ENCODE measurements at regions not wholly inside any gene's neighbourhood (a gene's known extent, or its start where the extent isn't known, plus 50 kb on each side); places are given as distances from the start of the nearest gene placed in this dataset.

DNA sequence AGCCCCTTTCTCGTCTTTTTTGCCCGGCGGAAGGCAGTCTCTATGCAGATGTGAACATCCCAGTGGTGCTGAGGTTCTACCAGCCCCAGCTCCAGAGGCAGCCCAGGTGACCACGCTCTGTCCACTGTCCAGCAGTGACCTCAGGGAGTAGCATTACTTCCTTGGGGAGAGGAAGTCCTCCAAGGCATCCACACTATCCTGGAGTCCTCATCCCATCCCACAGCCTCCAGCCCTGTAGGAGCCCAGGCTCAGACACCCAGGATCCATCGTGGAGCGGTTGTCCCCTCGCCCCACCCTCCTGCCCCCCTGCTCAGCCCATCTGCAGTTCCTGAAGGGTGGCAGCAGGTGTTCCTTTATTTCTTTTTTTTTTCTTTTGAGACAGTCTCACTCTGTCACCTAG, 294.5 kb upstream of the IRX4 start:
- DNase-seq (no peak), ATAC-seq (replicated peaks) (no peak)
- no peaks in the 10 kb centered on the region for H3K4me1 Mint-ChIP-seq (ENCODE audit: low read depth in 2 of 2)
- no peaks in the 10 kb centered on the region for H3K9me3 Mint-ChIP-seq
- no peaks in the 10 kb centered on the region for H3K36me3 Mint-ChIP-seq (ENCODE audit: insufficient read depth)
- H3K27me3 Mint-ChIP-seq = peaks cover 17 to 26% of the 10 kb centered on the region in 2 donors
- no peak overlapping the region for H3K4me3 Mint-ChIP-seq
- no peak overlapping the region for H3K27ac Mint-ChIP-seq

DNA sequence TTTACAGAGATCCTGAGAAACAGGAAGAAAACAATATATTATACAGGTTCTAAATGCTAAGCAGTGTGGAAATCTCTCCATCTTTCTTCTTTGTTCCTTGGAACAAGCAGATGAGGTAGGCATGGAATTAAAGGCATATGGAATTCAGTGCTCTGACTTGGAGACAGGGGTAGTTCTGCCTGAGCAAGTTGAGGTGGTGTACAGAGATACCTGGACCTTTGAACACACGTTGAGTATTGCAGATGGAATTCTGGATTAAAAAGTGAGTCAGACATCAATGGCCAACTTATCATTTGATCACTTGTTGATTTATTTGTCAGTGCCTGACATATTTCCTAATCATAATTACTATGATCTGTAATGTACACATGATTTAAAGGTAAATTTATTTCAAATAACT, 293.9 kb upstream of the IRX4 start:
- H3K4me1 Mint-ChIP-seq (ENCODE audit: low read depth in 2 of 2) = no peaks in the 10 kb centered on the region
- no peak overlapping the region for H3K4me3 Mint-ChIP-seq
- DNase-seq = no peak
- H3K27ac Mint-ChIP-seq = no peak overlapping the region
- peaks cover 17 to 26% of the 10 kb centered on the region in 2 donors for H3K27me3 Mint-ChIP-seq
- H3K9me3 Mint-ChIP-seq = no peaks in the 10 kb centered on the region
- no peaks in the 10 kb centered on the region for H3K36me3 Mint-ChIP-seq (ENCODE audit: insufficient read depth)
- no peak for ATAC-seq (replicated peaks)

DNA sequence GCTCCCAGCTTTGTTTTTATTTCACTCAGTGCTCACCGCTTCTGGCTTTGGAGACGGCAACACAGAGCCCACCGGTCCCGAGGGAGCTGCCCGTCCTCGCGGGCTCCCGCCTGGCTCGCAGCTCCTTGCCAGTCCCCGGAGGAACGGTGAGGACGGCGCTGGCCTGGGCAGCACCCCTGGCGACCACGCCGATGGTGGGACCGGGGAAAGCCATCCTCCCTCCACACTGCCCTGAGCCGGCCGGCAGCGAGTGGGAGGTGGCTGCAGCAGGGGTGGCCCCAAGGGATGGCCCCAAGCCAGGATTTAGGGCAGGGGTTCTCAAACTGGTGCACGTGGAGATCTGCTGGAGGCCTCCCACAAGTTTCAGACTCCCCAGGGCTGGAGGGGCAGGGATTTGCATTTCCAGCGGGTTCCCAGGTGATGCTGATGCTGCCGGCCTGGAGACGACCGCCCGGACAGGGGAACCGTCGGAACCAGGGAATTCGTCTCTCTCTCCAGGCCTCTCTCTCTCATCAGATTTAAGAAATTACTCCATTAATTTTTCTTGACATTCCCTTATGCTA, 293.2 kb upstream of the IRX4 start:
- ATAC-seq (replicated peaks) = no peak

DNA sequence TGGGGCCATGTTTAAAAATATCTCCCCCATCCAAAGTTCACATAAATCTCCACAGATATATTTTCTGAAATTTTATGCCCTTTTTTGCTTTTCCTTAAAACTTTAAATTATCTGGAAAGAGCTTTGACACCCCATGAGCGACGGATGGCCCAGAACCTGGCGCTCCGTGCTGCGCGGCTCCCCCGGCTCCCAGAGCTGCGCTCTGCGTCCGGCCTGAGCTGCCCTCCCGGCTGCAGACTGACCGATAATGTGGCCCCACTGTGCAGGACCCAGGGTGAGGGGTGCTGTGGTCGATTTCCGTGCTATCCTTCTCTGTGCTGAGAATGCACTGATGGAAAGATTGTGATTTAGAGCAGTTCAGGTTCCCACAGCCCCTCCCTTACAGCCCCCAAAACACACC, 292.3 kb upstream of the IRX4 start:
- ATAC-seq (replicated peaks) (no peak), DNase-seq (no peak)
- Mint-ChIP-seq H3K27me3 (peaks cover 11 to 26% of the 10 kb centered on the region in 2 donors), H3K9me3 (no peaks in the 10 kb centered on the region), H3K4me3 (no peak overlapping the region), H3K4me1 (ENCODE audit: low read depth in 2 of 2) (no peaks in the 10 kb centered on the region), H3K27ac (no peak overlapping the region), H3K36me3 (ENCODE audit: insufficient read depth) (no peaks in the 10 kb centered on the region)

More for the DNA sequence above, 293.2 kb upstream of the IRX4 start:
- Mint-ChIP-seq H3K27me3 (peaks cover 11 to 20% of the 10 kb centered on the region in 2 donors), H3K9me3 (no peaks in the 10 kb centered on the region), H3K27ac (no peak overlapping the region), H3K4me3 (no peak overlapping the region), H3K36me3 (ENCODE audit: insufficient read depth) (no peaks in the 10 kb centered on the region), H3K4me1 (ENCODE audit: low read depth in 2 of 2) (no peaks in the 10 kb centered on the region)
- DNase-seq = no peak

DNA sequence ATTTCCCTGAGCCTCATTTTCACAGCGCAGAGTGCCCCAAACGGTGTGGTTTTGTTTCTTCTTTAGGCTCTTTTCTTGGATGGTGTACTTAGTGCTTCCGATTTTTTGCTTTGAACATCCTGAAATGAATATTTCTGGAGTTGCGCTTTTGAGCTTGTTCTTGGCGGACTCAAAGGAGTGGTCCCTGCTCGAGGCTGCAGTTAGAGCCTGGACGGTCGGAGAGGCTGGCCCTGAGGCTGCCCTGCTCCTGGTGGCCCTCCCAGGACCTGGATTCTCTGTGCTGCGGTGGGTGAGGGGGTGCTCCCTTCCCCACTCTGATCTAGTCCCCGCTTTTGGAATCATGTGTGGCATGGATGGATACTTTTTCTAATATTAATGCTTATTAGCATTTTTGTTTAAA, 291.8 kb upstream of the IRX4 start:
- H3K27me3 Mint-ChIP-seq = peaks cover 11 to 26% of the 10 kb centered on the region in 2 donors
- no peaks in the 10 kb centered on the region for H3K4me1 Mint-ChIP-seq (ENCODE audit: low read depth in 2 of 2)

DNA sequence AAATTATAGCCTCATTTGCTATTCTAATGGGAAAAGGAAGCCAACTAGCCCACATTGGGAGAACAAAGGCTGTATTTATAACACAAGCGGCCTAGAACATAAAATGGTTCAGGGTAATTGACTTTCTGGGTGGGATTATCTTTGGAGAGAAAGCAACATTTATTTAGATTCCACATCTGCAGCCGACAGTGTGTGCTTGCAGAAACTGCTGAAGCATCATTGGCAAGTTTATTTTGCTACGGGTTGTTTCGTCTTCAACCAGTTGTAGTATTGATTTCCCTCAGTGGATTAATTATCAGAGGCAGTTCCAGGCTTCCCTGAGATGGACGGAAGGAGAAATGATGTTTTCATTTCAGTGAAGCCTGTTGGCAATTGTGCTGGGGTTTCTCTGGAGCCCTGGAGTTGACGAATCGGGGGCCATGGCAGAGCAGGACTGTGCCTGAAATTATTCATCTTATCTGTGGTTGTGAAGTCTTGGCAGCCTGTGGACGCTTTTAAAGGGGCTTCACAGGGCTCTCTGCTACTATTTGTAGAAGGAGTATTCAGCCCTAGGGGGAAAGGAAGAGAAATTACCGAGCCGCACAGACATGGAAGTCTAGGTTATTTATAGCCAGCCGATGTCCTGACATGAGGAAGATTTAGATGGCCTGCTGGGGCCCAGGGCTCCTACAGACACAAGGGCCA, 290.6 kb upstream of the IRX4 start:
- DNase-seq (no peak), ATAC-seq (replicated peaks) (no peak)
- Mint-ChIP-seq H3K4me1 (ENCODE audit: low read depth in 2 of 2) (no peaks in the 10 kb centered on the region), H3K36me3 (ENCODE audit: insufficient read depth) (no peaks in the 10 kb centered on the region), H3K27ac (no peak overlapping the region), H3K4me3 (no peak overlapping the region), H3K27me3 (peaks cover 11 to 26% of the 10 kb centered on the region in 2 donors), H3K9me3 (no peaks in the 10 kb centered on the region)

More for the DNA sequence above, 291.8 kb upstream of the IRX4 start:
- ATAC-seq (replicated peaks) (no peak), DNase-seq (no peak)
- H3K36me3 Mint-ChIP-seq (ENCODE audit: insufficient read depth) = no peaks in the 10 kb centered on the region
- H3K9me3 Mint-ChIP-seq = no peaks in the 10 kb centered on the region
- no peak overlapping the region for H3K27ac Mint-ChIP-seq
- no peak overlapping the region for H3K4me3 Mint-ChIP-seq

DNA sequence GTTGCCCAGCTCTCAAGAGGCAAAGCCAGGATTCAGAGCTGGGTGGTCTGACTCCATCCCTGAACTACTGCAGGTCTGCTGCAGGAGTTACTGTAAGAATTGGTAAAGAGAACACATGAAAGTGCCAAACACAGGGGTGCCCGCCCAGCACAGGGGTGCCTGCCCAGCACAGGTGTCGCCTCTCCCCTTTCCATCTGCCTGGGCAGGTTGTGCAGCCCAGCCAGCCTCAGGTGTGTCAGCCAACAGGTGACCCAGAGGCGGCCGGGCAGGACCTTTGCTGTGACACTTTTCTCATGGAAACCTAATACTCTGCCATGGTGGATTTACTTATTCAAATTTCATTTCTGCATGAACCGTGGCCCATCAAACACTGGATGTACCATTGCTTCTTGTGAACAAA, 289.7 kb upstream of the IRX4 start:
- H3K4me1 Mint-ChIP-seq (ENCODE audit: low read depth in 2 of 2) = no peaks in the 10 kb centered on the region
- no peak for ATAC-seq (replicated peaks)
- no peak overlapping the region for H3K4me3 Mint-ChIP-seq
- H3K27me3 Mint-ChIP-seq = peaks cover 11 to 26% of the 10 kb centered on the region in 2 donors
- H3K9me3 Mint-ChIP-seq = no peaks in the 10 kb centered on the region
- H3K36me3 Mint-ChIP-seq (ENCODE audit: insufficient read depth) = no peaks in the 10 kb centered on the region
- no peak for DNase-seq
- H3K27ac Mint-ChIP-seq = no peak overlapping the region

DNA sequence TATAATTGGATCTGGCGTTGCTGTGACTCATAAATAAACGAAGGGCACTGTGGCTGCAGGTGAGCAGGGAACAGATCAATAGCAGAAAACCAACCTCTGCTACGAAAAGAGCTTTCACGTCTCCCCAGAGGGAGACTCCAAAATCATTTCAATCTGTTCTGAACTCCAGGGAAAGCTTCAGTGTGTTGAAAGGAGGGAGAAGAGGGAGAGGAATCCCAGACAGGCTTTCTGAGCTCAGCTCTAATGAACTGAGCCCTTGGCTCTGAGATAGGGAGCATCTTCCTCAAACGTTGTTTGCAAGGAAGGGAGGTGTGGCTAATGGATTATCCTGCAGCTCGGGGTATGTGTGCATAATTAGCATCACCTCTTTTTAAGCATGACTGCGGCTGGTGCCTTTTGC, 288.0 kb upstream of the IRX4 start:
- Mint-ChIP-seq H3K27ac (no peak overlapping the region), H3K36me3 (ENCODE audit: insufficient read depth) (no peaks in the 10 kb centered on the region)

DNA sequence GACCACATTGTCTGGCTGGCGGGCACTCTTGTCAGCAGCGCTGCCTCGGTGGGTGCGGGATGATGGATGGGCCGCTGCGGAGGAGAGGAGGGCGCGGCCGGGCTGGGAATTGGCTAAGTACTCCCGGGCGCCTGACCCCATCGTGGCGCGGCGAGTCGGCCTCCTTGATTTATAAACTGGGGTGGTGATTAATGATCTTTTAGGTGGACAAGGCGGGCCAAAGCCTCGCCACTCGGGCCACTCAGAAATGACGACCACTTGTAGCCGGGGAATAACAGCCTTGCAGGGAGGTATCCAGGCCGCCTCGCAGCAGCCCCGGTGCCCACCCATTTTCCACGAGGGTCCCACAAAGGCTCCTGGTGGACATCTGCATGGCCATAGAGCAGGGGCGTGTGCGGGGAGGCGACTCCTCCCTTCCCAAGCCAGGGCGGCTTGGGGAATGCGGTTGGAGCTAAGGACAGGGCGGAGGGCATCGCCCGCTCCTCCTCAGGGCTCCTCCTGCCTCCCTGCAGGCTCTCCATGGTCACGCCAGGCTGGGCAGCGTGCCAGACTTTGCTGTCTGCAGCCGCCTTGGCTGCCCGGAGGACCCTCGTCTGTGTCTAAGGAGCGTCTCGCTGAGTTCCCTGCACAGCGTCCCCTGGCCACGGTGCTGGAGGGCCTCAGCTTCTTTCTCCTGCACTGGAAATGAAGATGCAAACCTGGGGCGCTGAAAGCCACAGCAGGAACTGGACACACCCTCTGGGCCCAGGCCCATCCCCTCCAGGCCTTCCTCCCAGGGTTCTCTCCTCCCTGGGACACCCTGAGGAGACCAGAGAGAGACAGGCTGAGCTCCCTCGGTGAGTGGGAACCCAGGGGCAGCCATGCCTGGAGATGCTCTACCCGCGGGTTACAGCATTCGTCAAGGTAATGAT, 287.4 kb upstream of the IRX4 start:
- DNase-seq (no peak), ATAC-seq (replicated peaks) (no peak)
- H3K27me3 Mint-ChIP-seq = peaks cover 11 to 43% of the 10 kb centered on the region in 2 donors
- H3K4me3 Mint-ChIP-seq = no peak overlapping the region
- no peak overlapping the region for H3K27ac Mint-ChIP-seq
- H3K4me1 Mint-ChIP-seq (ENCODE audit: low read depth in 2 of 2) = no peaks in the 10 kb centered on the region
- no peaks in the 10 kb centered on the region for H3K9me3 Mint-ChIP-seq
- no peaks in the 10 kb centered on the region for H3K36me3 Mint-ChIP-seq (ENCODE audit: insufficient read depth)

More for the DNA sequence above, 288.0 kb upstream of the IRX4 start:
- no peak for DNase-seq
- Mint-ChIP-seq H3K4me1 (ENCODE audit: low read depth in 2 of 2) (no peaks in the 10 kb centered on the region), H3K9me3 (no peaks in the 10 kb centered on the region), H3K27me3 (peaks cover 11 to 39% of the 10 kb centered on the region in 2 donors), H3K4me3 (no peak overlapping the region)
- ATAC-seq (replicated peaks) = no peak

DNA sequence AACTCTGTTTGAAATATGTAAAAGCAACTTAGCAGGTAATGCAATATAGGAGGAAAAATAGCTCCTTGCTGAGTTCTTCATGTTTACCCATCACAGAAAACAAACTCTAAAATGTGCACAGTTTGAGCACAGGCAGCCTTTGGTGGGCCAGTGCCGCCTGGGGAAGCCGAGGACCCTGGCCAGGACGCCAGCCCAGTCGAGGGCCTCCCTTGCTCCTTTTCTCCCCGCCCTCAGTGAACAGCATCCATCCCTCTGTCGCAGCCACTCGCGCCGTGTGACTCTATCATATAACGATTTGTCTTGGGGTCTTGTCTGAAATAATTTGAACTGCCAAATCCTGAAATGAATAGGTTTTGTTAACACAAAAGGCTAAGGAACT, 286.7 kb upstream of the IRX4 start:
- no peak for ATAC-seq (replicated peaks)
- Mint-ChIP-seq H3K4me3 (no peak overlapping the region), H3K4me1 (ENCODE audit: low read depth in 2 of 2) (no peaks in the 10 kb centered on the region), H3K9me3 (peaks cover 0 to 2% of the 10 kb centered on the region in 2 donors), H3K27ac (no peak overlapping the region), H3K27me3 (peaks cover 11 to 47% of the 10 kb centered on the region in 2 donors), H3K36me3 (ENCODE audit: insufficient read depth) (no peaks in the 10 kb centered on the region)
- no peak for DNase-seq

DNA sequence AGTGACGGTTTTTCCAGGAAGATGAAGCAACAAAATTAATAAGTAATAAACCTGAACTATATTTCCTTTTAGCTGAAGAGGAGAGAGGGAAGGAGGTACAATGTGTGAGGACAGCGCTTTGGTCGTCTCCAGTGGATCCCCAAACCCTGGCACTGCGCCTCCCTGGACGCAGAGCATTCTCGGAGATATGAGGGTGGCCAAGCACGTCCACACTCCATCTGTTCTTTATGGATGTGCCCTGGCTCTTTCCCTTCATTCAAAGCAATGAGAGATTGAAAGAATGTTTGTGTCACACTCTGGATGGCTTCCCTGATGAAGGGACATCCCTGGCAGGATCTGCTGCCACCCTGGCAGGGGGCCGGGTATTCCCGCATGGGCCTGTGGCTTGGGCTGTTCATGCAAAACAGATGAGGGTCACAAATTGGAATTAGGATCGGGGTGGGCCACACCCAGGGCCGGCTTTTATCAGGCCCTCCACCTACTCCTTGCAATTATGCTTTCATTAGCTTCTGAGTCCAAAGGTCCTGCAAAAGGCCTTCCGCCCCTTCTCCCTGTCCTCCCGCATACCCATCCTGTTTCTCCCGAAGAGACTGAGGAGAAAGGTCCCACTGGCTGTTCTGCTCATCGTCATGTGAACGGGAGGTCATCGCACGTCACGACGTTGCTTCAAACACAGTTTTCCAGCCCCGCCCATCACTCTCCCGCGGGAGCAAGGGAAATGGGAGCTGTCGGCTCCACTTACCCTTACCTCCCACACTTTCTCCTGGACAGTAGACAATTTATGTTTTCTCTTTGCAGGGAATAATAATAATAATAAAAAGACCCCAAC, 286.1 kb upstream of the IRX4 start:
- Mint-ChIP-seq H3K27ac (no peak overlapping the region), H3K9me3 (peaks cover 0 to 5% of the 10 kb centered on the region in 2 donors), H3K27me3 (peaks cover 11 to 53% of the 10 kb centered on the region in 2 donors), H3K4me3 (no peak overlapping the region), H3K4me1 (ENCODE audit: low read depth in 2 of 2) (no peaks in the 10 kb centered on the region), H3K36me3 (ENCODE audit: insufficient read depth) (no peaks in the 10 kb centered on the region)
- no peak for DNase-seq
- no peak for ATAC-seq (replicated peaks)

DNA sequence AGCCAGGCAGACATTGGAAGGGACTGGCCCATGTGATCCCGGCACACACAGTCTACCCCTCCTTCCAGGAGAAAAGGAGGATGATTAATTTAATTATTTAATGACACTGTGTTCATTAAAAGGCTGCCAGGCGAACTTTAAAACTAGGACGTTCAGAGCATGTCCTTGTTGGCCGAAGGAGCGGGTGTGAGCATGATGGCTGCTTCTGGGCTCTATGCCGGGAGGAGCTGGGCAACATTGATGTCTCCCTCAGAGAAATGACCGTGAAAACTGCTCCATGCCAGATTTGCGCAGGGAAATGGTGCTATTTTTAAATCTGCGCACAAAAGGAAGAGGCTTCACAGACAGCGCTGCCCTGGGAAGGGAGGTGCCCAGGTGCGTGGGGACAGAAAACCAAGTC, 284.9 kb upstream of the IRX4 start:
- no peak for DNase-seq
- Mint-ChIP-seq H3K27ac (no peak overlapping the region), H3K4me3 (no peak overlapping the region), H3K4me1 (ENCODE audit: low read depth in 2 of 2) (no peaks in the 10 kb centered on the region), H3K36me3 (ENCODE audit: insufficient read depth) (no peaks in the 10 kb centered on the region), H3K9me3 (peaks cover 0 to 5% of the 10 kb centered on the region in 2 donors), H3K27me3 (peaks cover 4 to 48% of the 10 kb centered on the region in 2 donors)
- ATAC-seq (replicated peaks) = no peak

DNA sequence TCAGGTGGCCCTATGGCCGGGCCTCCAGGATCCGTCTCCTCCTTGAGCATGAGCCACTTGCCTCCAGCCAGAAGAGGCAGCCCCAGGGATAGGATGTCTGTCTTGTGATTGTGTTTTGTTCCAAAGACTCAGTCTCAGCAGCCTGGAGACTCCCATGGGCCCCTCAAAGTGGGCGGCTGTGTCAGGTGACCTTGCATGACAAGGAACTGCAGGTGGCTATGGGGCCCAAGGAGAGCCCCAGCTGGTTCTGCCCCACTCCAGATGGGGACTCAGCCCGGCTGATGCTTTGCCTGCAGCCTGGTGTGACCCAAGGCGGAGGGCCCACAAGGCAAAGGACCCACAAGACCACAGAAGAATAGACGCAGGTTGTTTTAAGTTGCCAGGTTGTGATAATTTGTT, 284.3 kb upstream of the IRX4 start:
- H3K36me3 Mint-ChIP-seq (ENCODE audit: insufficient read depth) = no peaks in the 10 kb centered on the region
- H3K27me3 Mint-ChIP-seq = peaks cover 0 to 41% of the 10 kb centered on the region in 2 donors
- DNase-seq (no peak), ATAC-seq (replicated peaks) (no peak)
- no peaks in the 10 kb centered on the region for H3K4me1 Mint-ChIP-seq (ENCODE audit: low read depth in 2 of 2)
- H3K9me3 Mint-ChIP-seq = peaks cover 0 to 5% of the 10 kb centered on the region in 2 donors
- no peak overlapping the region for H3K27ac Mint-ChIP-seq
- no peak overlapping the region for H3K4me3 Mint-ChIP-seq

Measured in effector memory CD8-positive, alpha-beta T cell (primary cell).